CD4-positive, CD25-positive, alpha-beta regulatory T cell (primary cell): ENCODE measurements at regions not wholly inside any gene's neighbourhood (a gene's known extent, or its start where the extent isn't known, plus 50 kb on each side); places are given as distances from the start of the nearest gene placed in this dataset.

Source experiments
- ATAC-seq, 2 donors: fragments of 150-1000 bp; cut with Tn5 transposase; one replicate each; pipeline ENCODE4 v1.10.0; 2021; ENCODE audit warnings: low read depth in 2 of 2, moderate number of reproducible peaks in 2 of 2, moderate library complexity in 1 of 2
- DNase-seq, 3 donors: peaks; one replicate each; pipeline versions ENCODE4 v3.0.0 to v3.0.0-alpha.2; 2012 to 2022; ENCODE audit warnings: mixed read lengths in 1 of 3
- H3K27ac ChIP-seq: one replicate; pipeline ENCODE4 v1.7.0; 2013; ENCODE audit warnings: mild to moderate bottlenecking, low read length; ENCODE audit not compliant: insufficient read depth, poor library complexity, severe bottlenecking
- H3K27me3 ChIP-seq: one replicate; pipeline ENCODE4 v1.7.0; 2013; ENCODE audit warnings: low read length; ENCODE audit not compliant: control insufficient read depth, insufficient read depth
- H3K36me3 ChIP-seq: one replicate; pipeline ENCODE4 v1.7.0; 2013; ENCODE audit warnings: mild to moderate bottlenecking, low read length, moderate library complexity; ENCODE audit not compliant: control insufficient read depth, insufficient read depth
- H3K4me1 ChIP-seq: 2 replicates; pipeline ENCODE4 v1.7.0; 2013; ENCODE audit warnings: mild to moderate bottlenecking, low read length; ENCODE audit not compliant: insufficient read depth, control insufficient read depth, poor library complexity, severe bottlenecking
- H3K4me3 ChIP-seq: one replicate; pipeline ENCODE4 v1.7.0; 2013; ENCODE audit warnings: low read depth, mild to moderate bottlenecking, low read length, moderate library complexity
- H3K9me3 ChIP-seq, 2 experiments: 1 replicate in 1 of 2; 2 replicates in 1 of 2; pipeline ENCODE4 v1.7.0; 2013; ENCODE audit warnings: low read length in 2 of 2, mild to moderate bottlenecking in 1 of 2, moderate library complexity in 1 of 2; ENCODE audit not compliant: control insufficient read depth in 2 of 2
- H3K27ac Mint-ChIP-seq, 3 donors: one replicate each; pipeline ENCODE4 v1.8.0; 2020 to 2022; ENCODE audit warnings: mild to moderate bottlenecking in 3 of 3, mixed read lengths in 3 of 3, moderate library complexity in 2 of 3
- H3K27me3 Mint-ChIP-seq: one replicate; pipeline ENCODE4 v1.8.0; 2022; ENCODE audit warnings: mild to moderate bottlenecking, mixed read lengths
- H3K36me3 Mint-ChIP-seq: one replicate; pipeline ENCODE4 v1.8.0; 2020; ENCODE audit warnings: mixed read lengths
- H3K4me1 Mint-ChIP-seq, 4 donors: one replicate each; pipeline ENCODE4 v1.8.0; 2020 to 2022; ENCODE audit warnings: mixed read lengths in 4 of 4, mild to moderate bottlenecking in 1 of 4
- H3K4me3 Mint-ChIP-seq, 4 donors: one replicate each; pipeline ENCODE4 v1.8.0; 2020 to 2022; ENCODE audit warnings: mild to moderate bottlenecking in 4 of 4, mixed read lengths in 4 of 4, moderate library complexity in 3 of 4
- H3K9me3 Mint-ChIP-seq, 7 donors: one replicate each; pipeline ENCODE4 v1.8.0; 2020 to 2022; ENCODE audit warnings: mixed read lengths in 7 of 7, mild to moderate bottlenecking in 3 of 7, moderate library complexity in 2 of 7

DNA sequence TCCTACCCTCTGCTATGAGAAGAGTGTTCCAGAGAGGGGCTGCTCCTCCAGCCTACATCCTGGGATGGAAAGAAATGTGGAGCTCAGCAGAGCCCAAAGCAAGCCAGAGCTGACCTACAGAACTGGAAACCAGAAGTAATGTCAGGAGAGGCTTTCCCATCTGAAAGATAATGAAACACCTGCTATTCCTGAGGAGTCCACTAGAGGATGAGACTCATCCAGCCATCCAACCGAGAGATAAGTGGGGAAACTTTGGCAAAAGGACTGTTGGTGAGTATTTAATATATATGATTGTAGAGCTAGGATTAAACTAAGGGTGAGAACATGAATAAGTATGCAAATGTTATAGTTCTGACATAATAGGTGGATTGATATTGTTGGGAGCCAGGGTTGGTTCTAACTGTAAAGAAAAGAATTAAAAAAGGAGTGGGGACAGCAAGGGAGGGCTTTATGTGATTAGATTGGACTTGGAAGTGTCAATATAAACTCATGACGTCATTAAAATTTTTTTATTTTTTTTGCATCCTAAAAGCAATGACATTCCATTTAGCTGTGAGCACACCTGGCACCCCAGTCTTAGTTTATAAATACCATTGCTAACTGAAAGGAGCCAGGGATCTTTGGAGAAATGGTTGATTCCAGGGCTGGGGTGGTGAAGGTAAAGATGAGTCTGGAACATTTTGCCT, 312.8 kb upstream of the NFE2L3 start:
- Histone ChIP-seq H3K27ac (no peak overlapping the region), H3K27me3 (peaks cover 19% of the 10 kb centered on the region), H3K4me1 (no peaks in the 10 kb centered on the region), H3K4me3 (no peak overlapping the region), H3K36me3 (no peaks in the 10 kb centered on the region), H3K9me3 (no peaks in the 10 kb centered on the region)
- Mint-ChIP-seq H3K4me1 (no peaks in the 10 kb centered on the region), H3K4me3 (no peak overlapping the region), H3K36me3 (no peaks in the 10 kb centered on the region), H3K27ac (no peak overlapping the region), H3K9me3 (peaks cover 0 to 3% (median 0%) of the 10 kb centered on the region in 7 donors), H3K27me3 (peaks cover 19% of the 10 kb centered on the region)
- no peak for DNase-seq
- ATAC-seq = no peak

DNA sequence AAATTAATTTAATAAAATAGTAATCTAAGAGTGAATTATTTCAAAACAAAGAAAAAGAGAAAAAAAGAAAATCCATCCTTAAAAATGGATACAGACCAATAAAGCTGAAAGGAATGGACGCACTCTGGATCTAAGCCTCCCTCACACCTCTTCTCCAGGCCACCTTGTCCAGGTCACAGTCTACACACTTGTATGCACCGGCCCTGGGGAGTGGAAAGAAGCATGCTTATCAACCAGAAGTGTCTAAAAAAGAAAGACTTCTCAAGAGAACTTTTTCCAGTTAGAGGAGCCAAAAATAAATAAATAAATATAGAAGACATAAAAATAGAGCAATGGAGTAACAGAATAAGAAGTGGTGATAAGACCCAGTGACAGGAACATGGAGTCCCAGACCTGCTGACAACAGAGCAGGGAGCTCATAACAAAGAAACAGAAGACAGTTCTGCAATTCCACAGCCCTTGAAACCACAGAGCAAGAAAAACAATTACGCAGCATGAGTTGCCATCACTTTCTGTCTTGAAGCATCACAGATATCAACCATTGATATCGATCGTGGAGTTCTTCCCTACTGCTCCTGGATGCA, 311.7 kb upstream of the NFE2L3 start:
- no peaks in the 10 kb centered on the region for H3K9me3 ChIP-seq
- no peak overlapping the region for H3K4me3 ChIP-seq
- H3K9me3 Mint-ChIP-seq = peaks cover 0 to 3% (median 0%) of the 10 kb centered on the region in 7 donors
- no peaks in the 10 kb centered on the region for H3K36me3 ChIP-seq
- peaks cover 23% of the 10 kb centered on the region for H3K27me3 Mint-ChIP-seq
- DNase-seq (no peak), ATAC-seq (no peak)
- no peak overlapping the region for H3K4me3 Mint-ChIP-seq
- peaks cover 19% of the 10 kb centered on the region for H3K27me3 ChIP-seq
- H3K36me3 Mint-ChIP-seq = no peaks in the 10 kb centered on the region
- no peak overlapping the region for H3K27ac ChIP-seq
- H3K4me1 ChIP-seq = no peaks in the 10 kb centered on the region
- no peak overlapping the region for H3K27ac Mint-ChIP-seq
- H3K4me1 Mint-ChIP-seq = no peaks in the 10 kb centered on the region

DNA sequence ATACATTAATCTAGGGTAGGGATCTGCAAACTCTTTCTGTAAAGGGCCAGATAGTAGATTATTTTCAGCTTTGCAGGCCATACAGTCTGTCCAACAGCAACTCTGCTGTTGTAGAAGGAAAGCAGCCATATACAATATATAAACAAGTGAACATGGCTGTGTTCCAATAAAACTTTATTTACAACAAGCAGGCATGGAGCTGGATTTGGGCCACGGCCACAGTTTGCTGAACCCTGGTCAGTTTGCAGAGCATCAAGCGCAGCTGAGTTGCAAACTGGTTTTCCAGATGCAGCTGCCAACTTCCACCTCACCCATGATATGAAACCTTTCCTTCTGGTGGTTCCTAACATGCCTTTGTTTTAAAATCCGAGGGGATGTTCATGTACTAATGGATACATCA, 310.4 kb upstream of the NFE2L3 start:
- Histone ChIP-seq H3K27me3 (peaks cover 20% of the 10 kb centered on the region), H3K27ac (no peak overlapping the region), H3K4me1 (no peaks in the 10 kb centered on the region), H3K36me3 (no peaks in the 10 kb centered on the region), H3K4me3 (no peak overlapping the region), H3K9me3 (no peaks in the 10 kb centered on the region)
- Mint-ChIP-seq H3K27me3 (peaks cover 34% of the 10 kb centered on the region), H3K9me3 (peaks cover 0 to 3% (median 0%) of the 10 kb centered on the region in 7 donors), H3K4me3 (no peak overlapping the region), H3K4me1 (no peaks in the 10 kb centered on the region), H3K27ac (no peak overlapping the region), H3K36me3 (no peaks in the 10 kb centered on the region)
- no peak for DNase-seq
- no peak for ATAC-seq

DNA sequence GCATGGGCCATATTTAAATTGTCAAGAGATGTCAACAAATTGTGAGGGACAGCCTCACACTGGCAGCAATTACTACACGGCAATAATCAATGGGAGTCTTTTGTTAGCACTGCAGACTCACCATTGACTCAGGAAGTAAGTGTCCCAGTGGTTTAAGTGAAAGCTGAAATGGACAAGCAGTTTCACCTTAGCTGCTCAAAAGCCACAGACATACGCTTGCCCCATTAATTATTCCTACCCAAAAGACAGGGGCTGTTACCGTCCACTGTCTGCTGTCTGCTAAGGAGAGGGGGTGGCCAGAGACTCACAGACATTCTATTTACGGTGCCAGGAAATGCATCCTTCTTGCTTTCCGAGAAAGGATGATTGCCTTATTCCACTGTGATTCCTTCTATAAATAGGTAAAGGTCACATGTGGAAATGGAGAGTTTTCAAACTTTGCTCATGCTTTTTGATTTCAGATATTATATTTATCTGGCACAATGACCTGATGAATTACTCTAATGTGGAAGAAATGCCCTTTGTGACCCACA, 309.7 kb upstream of the NFE2L3 start:
- DNase-seq (no peak), ATAC-seq (no peak)
- H3K4me1 ChIP-seq = no peaks in the 10 kb centered on the region
- Mint-ChIP-seq H3K27me3 (peaks cover 39% of the 10 kb centered on the region), H3K27ac (no peak overlapping the region), H3K4me3 (no peak overlapping the region), H3K4me1 (no peaks in the 10 kb centered on the region), H3K9me3 (peaks cover 0 to 3% (median 0%) of the 10 kb centered on the region in 7 donors), H3K36me3 (no peaks in the 10 kb centered on the region)
- H3K27ac ChIP-seq = no peak overlapping the region
- H3K27me3 ChIP-seq = peaks cover 17% of the 10 kb centered on the region
- H3K4me3 ChIP-seq = no peak overlapping the region
- H3K36me3 ChIP-seq = no peaks in the 10 kb centered on the region
- H3K9me3 ChIP-seq = no peaks in the 10 kb centered on the region

DNA sequence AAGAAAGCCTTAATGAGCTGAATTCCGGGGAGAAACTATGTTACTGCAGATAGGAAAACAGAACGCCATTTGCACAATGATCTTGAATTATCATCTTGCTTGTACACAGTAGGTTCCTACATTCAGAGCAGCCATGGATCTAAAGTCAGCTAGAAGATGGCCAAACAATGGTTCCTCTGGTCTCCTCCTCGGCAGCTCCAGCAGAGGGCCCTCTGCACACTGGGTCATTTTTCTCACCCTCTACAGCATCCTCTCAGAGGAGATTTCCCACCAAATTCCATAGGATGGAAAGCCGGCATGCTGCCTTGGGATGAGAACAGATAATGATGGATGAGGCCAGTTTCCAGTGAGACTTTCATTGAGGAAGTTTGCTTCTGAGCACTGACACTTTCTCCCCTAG, 308.5 kb upstream of the NFE2L3 start:
- Histone ChIP-seq H3K9me3 (no peaks in the 10 kb centered on the region), H3K36me3 (no peaks in the 10 kb centered on the region), H3K4me3 (no peak overlapping the region), H3K27ac (no peak overlapping the region), H3K4me1 (no peaks in the 10 kb centered on the region), H3K27me3 (peaks cover 19% of the 10 kb centered on the region)
- Mint-ChIP-seq H3K4me3 (no peak overlapping the region), H3K36me3 (no peaks in the 10 kb centered on the region), H3K9me3 (peaks cover 0 to 3% (median 0%) of the 10 kb centered on the region in 7 donors), H3K27me3 (peaks cover 46% of the 10 kb centered on the region), H3K27ac (no peak overlapping the region), H3K4me1 (no peaks in the 10 kb centered on the region)
- ATAC-seq = no peak
- no peak for DNase-seq

DNA sequence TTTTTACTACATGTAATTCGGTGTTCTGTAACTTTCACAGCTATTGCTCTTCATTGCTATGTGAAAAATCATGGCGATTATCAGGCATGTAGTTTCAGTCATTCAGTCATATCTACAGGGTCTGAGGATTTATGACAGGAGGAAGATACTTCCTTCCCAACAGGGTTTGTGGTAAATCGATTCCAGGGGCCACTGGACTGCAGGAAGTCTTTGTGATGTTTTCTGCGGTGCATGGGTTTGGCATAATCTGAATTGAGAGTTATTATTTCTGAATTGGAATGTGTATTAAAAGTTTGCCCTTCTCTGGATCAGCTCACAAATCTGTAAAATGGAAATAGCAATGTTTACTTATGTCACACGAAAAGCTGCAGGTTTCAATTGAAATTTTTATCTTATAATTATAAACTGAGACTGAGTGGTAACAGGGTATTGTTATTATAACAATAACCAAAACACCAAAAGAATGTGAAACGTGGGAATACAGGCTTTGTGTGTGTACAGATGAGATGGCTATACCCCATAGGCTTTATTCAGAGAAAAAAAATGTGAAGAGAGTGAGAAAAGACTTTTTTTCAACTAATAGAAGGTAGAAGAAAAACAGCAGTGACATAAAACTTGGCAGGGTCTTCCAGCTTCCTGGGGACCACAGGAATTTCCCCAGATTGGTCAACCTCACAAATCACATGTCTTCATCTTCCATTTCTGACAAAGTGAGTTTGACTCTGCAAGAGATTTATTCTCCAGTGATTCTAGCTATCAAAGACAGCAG, 307.7 kb upstream of the NFE2L3 start:
- no peaks in the 10 kb centered on the region for H3K36me3 ChIP-seq

GRCh38 chr7:25845464-25845863, 306.5 kb upstream of the NFE2L3 start:
- Histone ChIP-seq H3K4me3 (no peak overlapping the region), H3K4me1 (no peaks in the 10 kb centered on the region), H3K9me3 (no peaks in the 10 kb centered on the region), H3K36me3 (no peaks in the 10 kb centered on the region), H3K27ac (no peak overlapping the region), H3K27me3 (peaks cover 25% of the 10 kb centered on the region)
- H3K4me3 Mint-ChIP-seq = no peak overlapping the region
- H3K27me3 Mint-ChIP-seq = peaks cover 51% of the 10 kb centered on the region
- no peak overlapping the region for H3K27ac Mint-ChIP-seq
- H3K4me1 Mint-ChIP-seq = no peaks in the 10 kb centered on the region
- DNase-seq = no peak
- no peak for ATAC-seq
- H3K36me3 Mint-ChIP-seq = no peaks in the 10 kb centered on the region
- H3K9me3 Mint-ChIP-seq = peaks cover 0 to 2% (median 0%) of the 10 kb centered on the region in 7 donors

More for the DNA sequence above, 307.7 kb upstream of the NFE2L3 start:
- H3K4me3 Mint-ChIP-seq = no peak overlapping the region
- DNase-seq (no peak), ATAC-seq (no peak)
- no peak overlapping the region for H3K4me3 ChIP-seq
- H3K9me3 ChIP-seq = no peaks in the 10 kb centered on the region
- peaks cover 15% of the 10 kb centered on the region for H3K27me3 ChIP-seq
- H3K4me1 Mint-ChIP-seq = no peaks in the 10 kb centered on the region
- H3K27ac Mint-ChIP-seq = no peak overlapping the region
- H3K4me1 ChIP-seq = no peaks in the 10 kb centered on the region
- H3K27ac ChIP-seq = no peak overlapping the region
- H3K27me3 Mint-ChIP-seq = peaks cover 42% of the 10 kb centered on the region
- H3K9me3 Mint-ChIP-seq = peaks cover 0 to 2% (median 0%) of the 10 kb centered on the region in 7 donors
- no peaks in the 10 kb centered on the region for H3K36me3 Mint-ChIP-seq
